ENCODE measurements at regions not wholly inside any gene's neighbourhood (a gene's known extent, or its start where the extent isn't known, plus 50 kb on each side); places are given as distances from the start of the nearest gene placed in this dataset.

DNA sequence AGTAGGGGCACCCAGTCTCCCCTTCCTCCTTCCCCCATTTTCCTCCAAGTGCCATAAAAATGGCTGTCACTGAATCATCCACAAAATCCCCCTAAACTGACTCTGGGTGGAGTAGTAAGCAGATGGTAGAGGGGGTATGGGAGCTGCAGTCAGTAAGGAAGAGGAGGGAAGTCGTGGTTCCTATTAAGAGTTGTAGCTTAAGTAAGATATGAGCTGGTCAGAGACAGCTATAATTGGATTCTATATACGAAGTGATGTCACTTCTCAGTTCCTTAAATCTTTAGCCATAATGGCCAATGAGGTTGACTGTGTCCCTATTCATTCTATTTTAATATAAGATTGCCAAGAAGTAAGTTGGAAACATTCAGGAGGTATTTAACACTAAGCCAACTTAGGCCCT is 131.7 kb downstream of the SLC16A9 start:
- Mint-ChIP-seq H3K27me3 (ENCODE audit: low read depth) (peaks cover 6% of the 10 kb centered on the region), H3K4me3 (no peak overlapping the region), H3K27ac (no peak overlapping the region), H3K36me3 (ENCODE audit: low read depth) (no peaks in the 10 kb centered on the region), H3K9me3 (no peaks in the 10 kb centered on the region), H3K4me1 (ENCODE audit: low read depth) (no peaks in the 10 kb centered on the region)
- intact Hi-C loops (cut with micrococcal nuclease): no loop called here
- no peak for DNase-seq
- CTCF ChIA-PET: no interaction called here

DNA sequence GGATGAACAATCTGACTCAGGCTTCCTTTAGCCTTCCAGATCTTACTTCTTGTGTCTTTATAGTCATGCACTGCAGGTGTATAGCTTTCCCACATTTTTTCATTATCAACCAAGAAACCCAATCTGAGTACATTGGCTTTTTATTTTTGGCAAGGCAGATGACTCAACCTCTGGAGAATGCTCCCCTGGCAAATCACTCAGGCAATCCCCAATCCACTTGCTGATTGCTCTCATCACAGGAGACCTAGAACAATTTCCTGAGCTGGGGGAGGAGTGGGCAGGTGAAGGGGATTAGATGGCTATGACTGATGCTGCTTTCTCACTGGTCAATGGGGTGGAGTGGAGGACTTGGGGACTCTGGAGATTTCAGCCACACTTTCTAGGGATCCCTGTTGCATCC is 134.4 kb downstream of the SLC16A9 start:
- no peaks in the 10 kb centered on the region for H3K36me3 Mint-ChIP-seq (ENCODE audit: low read depth)

DNA sequence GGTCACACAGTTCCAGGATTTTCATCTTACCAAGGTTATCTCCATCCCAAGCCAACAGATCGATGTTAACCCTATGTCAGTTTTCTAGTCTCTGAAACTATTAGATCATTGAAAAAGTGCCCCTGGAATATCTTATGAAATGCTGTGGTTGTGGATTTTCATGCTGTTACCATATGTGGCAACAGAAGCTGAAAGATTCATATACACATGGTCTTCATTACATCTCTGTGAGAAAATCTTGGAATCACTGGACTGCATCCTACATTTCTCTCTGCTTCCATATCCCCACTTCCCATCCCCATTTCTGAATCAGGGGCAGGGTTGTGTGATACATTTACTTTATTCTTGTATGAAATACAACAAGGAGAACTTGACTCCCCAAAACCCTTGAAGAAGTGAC is 146.1 kb downstream of the SLC16A9 start:
- Mint-ChIP-seq H3K4me3 (no peak overlapping the region), H3K36me3 (ENCODE audit: low read depth) (no peaks in the 10 kb centered on the region), H3K9me3 (peaks cover 3% of the 10 kb centered on the region), H3K4me1 (ENCODE audit: low read depth) (no peaks in the 10 kb centered on the region), H3K27me3 (ENCODE audit: low read depth) (peaks cover 10% of the 10 kb centered on the region), H3K27ac (no peak overlapping the region)
- DNase-seq: no peak
- intact Hi-C loops (cut with micrococcal nuclease): no loop called here
- CTCF ChIA-PET: no interaction called here

More for the DNA sequence above, 134.4 kb downstream of the SLC16A9 start:
- Mint-ChIP-seq H3K27ac (no peak overlapping the region), H3K9me3 (no peaks in the 10 kb centered on the region), H3K4me1 (ENCODE audit: low read depth) (no peaks in the 10 kb centered on the region), H3K27me3 (ENCODE audit: low read depth) (peaks cover 17% of the 10 kb centered on the region), H3K4me3 (no peak overlapping the region)
- CTCF ChIA-PET: no interaction called here
- intact Hi-C loops (cut with micrococcal nuclease): no loop called here
- DNase-seq: no peak

DNA sequence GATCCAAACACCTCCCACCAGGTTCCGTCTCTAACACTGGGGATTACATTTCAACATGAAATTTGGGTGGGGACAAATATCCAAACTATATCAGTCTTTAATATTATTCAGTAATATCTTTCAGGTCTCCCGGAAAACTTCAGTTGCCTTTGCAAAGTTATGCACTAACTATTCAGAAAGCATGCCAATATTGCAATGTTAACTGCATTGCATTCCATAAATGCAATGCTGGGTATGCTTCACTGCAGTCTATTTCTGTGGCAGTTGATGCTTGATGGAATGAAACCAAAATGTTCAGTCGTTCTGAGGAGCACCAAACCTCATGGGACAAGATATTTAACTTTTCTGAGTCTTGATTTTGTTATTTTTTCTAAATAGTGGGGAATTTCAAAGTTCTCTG is 147.5 kb downstream of the SLC16A9 start:
- CTCF ChIA-PET: no interaction called here
- H3K27ac Mint-ChIP-seq: no peak overlapping the region

DNA sequence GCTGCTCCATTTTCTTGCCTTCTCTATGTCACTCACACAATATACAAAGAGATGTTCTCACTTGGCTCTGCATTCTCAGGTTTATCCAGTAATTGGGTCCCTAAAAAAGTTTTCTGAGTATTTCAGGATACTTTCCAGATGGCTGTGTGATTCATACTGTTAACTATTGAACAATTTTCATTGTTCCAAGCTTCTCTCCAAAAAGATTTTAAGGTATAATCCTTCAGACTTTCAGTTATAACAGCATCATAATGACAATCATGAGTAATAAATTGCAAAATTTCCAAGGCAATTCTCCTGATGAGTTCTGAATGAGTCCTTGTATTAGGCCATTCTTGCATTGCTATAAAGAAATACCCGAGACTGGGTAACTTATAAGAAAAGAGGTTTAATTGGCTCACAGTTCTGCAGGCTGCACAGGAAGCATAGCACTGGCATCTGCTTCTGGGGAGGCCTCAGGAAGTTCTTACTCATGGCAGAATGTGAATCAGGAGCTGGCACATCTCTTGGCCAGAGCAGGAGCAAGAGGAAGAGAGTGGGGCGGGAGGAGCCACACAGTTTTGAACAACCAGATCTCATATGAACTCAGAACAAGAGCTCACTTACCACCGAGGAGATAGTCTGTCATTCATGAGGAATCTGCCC is 148.1 kb downstream of the SLC16A9 start:
- intact Hi-C loops (cut with micrococcal nuclease): no loop called here
- H3K36me3 Mint-ChIP-seq (ENCODE audit: low read depth): no peaks in the 10 kb centered on the region
- no peaks in the 10 kb centered on the region for H3K9me3 Mint-ChIP-seq
- CTCF ChIA-PET: no interaction called here
- H3K4me1 Mint-ChIP-seq (ENCODE audit: low read depth): no peaks in the 10 kb centered on the region
- no peak for DNase-seq
- H3K27ac Mint-ChIP-seq: no peak overlapping the region
- no peak overlapping the region for H3K4me3 Mint-ChIP-seq
- H3K27me3 Mint-ChIP-seq (ENCODE audit: low read depth): peaks cover 6% of the 10 kb centered on the region

More for the DNA sequence above, 147.5 kb downstream of the SLC16A9 start:
- intact Hi-C loops (cut with micrococcal nuclease): no loop called here
- H3K27me3 Mint-ChIP-seq (ENCODE audit: low read depth): peaks cover 5% of the 10 kb centered on the region
- no peak for DNase-seq
- H3K9me3 Mint-ChIP-seq: no peaks in the 10 kb centered on the region
- H3K4me3 Mint-ChIP-seq: no peak overlapping the region
- H3K4me1 Mint-ChIP-seq (ENCODE audit: low read depth): no peaks in the 10 kb centered on the region
- H3K36me3 Mint-ChIP-seq (ENCODE audit: low read depth): no peaks in the 10 kb centered on the region

DNA sequence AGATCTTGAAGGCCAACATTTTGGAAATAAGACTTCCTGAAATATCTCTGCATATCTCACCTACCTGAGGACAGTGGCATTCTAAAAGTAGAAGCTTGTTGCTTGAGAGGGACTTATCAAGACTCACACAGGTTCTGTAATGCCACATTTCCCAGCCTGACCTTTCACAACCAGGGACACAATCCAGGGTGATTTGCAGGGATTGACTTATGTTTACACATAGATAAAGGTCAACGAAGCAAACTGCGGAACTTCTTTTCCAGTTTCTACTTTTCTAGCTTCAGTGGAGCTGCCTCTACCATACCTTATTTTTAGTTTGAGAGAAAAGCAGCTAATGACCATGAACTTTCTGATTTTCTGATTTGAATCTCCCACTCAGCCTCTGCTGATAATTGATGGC is 148.7 kb downstream of the SLC16A9 start:
- no peaks in the 10 kb centered on the region for H3K4me1 Mint-ChIP-seq (ENCODE audit: low read depth)
- H3K4me3 Mint-ChIP-seq: no peak overlapping the region
- H3K27ac Mint-ChIP-seq: no peak overlapping the region
- CTCF ChIA-PET: no interaction called here
- intact Hi-C loops (cut with micrococcal nuclease): no loop called here
- DNase-seq: no peak
- H3K36me3 Mint-ChIP-seq (ENCODE audit: low read depth): no peaks in the 10 kb centered on the region
- peaks cover 6% of the 10 kb centered on the region for H3K27me3 Mint-ChIP-seq (ENCODE audit: low read depth)
- no peaks in the 10 kb centered on the region for H3K9me3 Mint-ChIP-seq

DNA sequence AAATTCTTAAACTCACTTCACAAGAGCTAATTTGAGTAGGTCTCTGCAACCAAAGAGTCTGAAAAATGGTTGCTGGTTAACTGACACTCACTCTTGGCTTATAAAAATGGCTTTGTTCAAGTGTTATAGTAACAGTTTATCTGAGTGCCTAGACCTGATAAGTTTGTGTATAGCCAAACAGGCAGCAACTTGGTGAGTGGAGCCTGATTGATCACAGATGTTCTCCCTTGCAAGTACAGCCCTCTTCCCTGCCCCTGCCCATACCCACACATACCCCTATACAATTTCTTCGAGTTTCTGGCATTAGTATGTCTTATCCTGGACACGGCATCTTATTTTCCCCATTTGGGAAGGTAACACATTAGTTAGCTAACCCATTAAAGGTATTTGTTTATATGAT is 149.5 kb downstream of the SLC16A9 start:
- H3K27ac Mint-ChIP-seq: no peak overlapping the region
- H3K9me3 Mint-ChIP-seq: no peaks in the 10 kb centered on the region
- no peaks in the 10 kb centered on the region for H3K36me3 Mint-ChIP-seq (ENCODE audit: low read depth)
- H3K27me3 Mint-ChIP-seq (ENCODE audit: low read depth): peaks cover 6% of the 10 kb centered on the region
- no peak overlapping the region for H3K4me3 Mint-ChIP-seq
- no peaks in the 10 kb centered on the region for H3K4me1 Mint-ChIP-seq (ENCODE audit: low read depth)
- intact Hi-C loops (cut with micrococcal nuclease): no loop called here
- CTCF ChIA-PET: no interaction called here
- no peak for DNase-seq

DNA sequence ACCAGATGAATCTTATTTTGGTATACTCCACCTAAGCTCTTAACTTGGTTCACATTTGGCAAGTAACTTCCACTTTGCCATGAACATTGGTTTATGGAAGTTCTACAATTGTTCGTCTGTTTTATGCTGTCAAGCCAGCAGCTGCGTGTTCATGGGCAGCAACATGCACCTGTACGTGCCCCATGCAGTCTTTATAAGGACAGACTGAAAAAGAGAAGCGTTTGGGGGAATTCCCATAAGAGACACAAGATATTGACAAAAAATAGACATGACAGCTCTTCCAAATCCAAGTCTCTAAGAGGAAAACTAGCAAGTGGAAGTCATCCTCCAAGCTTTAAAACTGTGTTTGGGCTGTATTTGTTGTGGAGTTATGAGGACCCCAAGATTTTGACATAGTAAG is 151.6 kb downstream of the SLC16A9 start:
- Mint-ChIP-seq H3K4me3 (no peak overlapping the region), H3K36me3 (ENCODE audit: low read depth) (no peaks in the 10 kb centered on the region), H3K9me3 (no peaks in the 10 kb centered on the region), H3K4me1 (ENCODE audit: low read depth) (no peaks in the 10 kb centered on the region), H3K27ac (no peak overlapping the region), H3K27me3 (ENCODE audit: low read depth) (peaks cover 11% of the 10 kb centered on the region)
- CTCF ChIA-PET: no interaction called here
- DNase-seq: no peak
- intact Hi-C loops (cut with micrococcal nuclease): no loop called here

DNA sequence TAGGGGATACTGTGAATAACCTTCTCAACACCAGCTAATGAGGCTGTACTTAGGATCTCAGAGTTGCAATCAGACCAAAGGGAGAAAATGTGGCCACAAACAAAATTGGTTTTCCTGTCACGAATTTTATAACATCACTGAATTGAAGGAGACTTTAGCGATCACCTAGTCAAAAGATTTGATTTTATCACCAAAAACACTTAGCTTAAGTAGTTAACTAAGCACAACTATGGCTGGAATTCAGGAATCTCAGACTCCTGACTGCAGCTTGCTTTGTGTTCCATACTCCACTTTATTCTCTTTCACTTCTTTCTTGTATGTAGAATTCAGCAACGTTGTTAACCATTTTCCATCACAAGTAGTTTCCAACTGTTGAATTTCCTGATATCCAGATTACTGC is 152.0 kb downstream of the SLC16A9 start:
- Mint-ChIP-seq H3K4me3 (no peak overlapping the region), H3K27ac (no peak overlapping the region), H3K27me3 (ENCODE audit: low read depth) (peaks cover 11% of the 10 kb centered on the region), H3K4me1 (ENCODE audit: low read depth) (no peaks in the 10 kb centered on the region), H3K36me3 (ENCODE audit: low read depth) (no peaks in the 10 kb centered on the region), H3K9me3 (no peaks in the 10 kb centered on the region)
- intact Hi-C loops (cut with micrococcal nuclease): no loop called here
- DNase-seq: no peak
- CTCF ChIA-PET: no interaction called here

DNA sequence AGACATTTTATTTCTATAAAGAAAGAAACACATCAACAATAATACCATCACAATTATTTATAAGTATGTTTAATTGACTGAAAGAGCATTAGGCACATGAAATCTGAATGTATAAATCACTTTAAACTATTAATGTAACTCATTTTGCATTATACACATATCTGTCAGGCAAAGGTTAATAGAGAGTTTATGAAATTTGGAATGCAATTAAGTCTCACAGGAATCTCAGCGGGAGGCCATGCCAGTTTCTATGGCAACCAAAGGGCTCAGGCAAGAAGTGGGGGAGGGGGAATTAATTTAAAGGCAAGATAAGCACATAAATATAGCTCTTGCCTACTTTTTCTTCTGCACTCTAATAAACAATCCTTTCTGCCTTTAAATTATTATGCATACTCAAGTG is 152.6 kb downstream of the SLC16A9 start:
- no peak for DNase-seq
- H3K36me3 Mint-ChIP-seq (ENCODE audit: low read depth): no peaks in the 10 kb centered on the region
- no peak overlapping the region for H3K4me3 Mint-ChIP-seq
- no peak overlapping the region for H3K27ac Mint-ChIP-seq
- peaks cover 11% of the 10 kb centered on the region for H3K27me3 Mint-ChIP-seq (ENCODE audit: low read depth)
- CTCF ChIA-PET: no interaction called here
- intact Hi-C loops (cut with micrococcal nuclease): no loop called here
- no peaks in the 10 kb centered on the region for H3K9me3 Mint-ChIP-seq
- H3K4me1 Mint-ChIP-seq (ENCODE audit: low read depth): no peaks in the 10 kb centered on the region

DNA sequence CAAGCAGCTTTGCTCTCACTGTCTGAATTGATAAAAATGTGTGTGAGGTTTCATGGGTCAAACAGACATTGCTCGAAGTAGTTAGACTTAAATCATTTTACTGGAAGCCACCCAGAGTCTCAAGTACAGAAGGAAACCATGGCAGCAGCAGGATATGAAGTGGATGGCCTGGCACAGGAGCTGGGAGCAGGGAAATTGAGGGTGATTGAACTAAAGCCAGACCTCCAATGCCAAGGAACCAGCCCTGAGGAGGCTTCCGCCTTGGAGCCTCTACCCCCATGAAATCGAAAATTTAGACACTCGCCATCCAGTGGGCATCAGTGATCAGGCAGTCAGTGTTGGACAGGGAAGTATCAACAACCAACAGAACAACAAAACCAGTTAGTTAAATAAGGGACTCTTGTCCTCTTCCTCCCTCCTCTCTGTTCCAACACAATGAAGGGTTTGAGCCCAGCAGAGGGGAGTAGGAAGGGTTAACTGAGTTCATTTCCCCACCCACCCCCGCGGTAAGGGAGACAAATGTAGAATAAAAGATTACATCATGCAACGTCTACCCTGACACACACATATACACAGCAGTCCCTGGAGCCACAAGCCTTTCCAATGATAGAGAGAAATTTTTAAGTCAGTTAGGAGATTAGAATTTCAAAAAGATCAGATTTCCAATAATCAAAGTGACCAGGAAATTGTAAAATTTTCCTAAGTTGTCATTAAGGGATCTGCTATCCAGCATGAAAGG is 156.3 kb downstream of the SLC16A9 start:
- CTCF ChIA-PET: no interaction called here
- no peak overlapping the region for H3K4me3 Mint-ChIP-seq
- H3K36me3 Mint-ChIP-seq (ENCODE audit: low read depth): no peaks in the 10 kb centered on the region
- H3K27ac Mint-ChIP-seq: no peak overlapping the region
- intact Hi-C loops (cut with micrococcal nuclease): no loop called here
- H3K9me3 Mint-ChIP-seq: peaks cover under 1% of the 10 kb centered on the region
- no peak for DNase-seq
- H3K27me3 Mint-ChIP-seq (ENCODE audit: low read depth): peaks cover 7% of the 10 kb centered on the region
- no peaks in the 10 kb centered on the region for H3K4me1 Mint-ChIP-seq (ENCODE audit: low read depth)

DNA sequence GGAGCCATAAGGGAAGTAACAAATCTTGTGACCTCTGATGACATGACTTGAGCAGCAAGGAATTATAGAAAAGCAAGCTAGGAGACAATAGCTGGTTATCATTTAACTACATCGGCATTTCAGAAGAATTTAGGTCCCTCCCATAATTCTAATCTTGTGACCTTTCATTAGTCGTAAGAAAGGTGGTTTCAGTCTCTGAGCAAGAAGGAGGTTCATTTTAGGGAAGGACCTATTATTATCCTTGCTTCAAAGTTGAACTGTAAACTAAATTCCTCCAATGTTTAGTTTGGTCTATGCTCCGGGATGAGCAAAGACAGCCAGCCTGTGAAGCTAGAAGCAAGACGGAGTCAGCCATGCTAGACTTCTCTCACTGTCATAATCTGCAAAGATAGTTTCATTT is 159.6 kb downstream of the SLC16A9 start:
- CTCF ChIA-PET: no interaction called here
- intact Hi-C loops (cut with micrococcal nuclease): no loop called here
- H3K9me3 Mint-ChIP-seq: peaks cover 2% of the 10 kb centered on the region
- no peaks in the 10 kb centered on the region for H3K4me1 Mint-ChIP-seq (ENCODE audit: low read depth)
- DNase-seq: no peak
- H3K36me3 Mint-ChIP-seq (ENCODE audit: low read depth): no peaks in the 10 kb centered on the region
- H3K4me3 Mint-ChIP-seq: no peak overlapping the region
- peaks cover 5% of the 10 kb centered on the region for H3K27me3 Mint-ChIP-seq (ENCODE audit: low read depth)
- H3K27ac Mint-ChIP-seq: no peak overlapping the region

DNA sequence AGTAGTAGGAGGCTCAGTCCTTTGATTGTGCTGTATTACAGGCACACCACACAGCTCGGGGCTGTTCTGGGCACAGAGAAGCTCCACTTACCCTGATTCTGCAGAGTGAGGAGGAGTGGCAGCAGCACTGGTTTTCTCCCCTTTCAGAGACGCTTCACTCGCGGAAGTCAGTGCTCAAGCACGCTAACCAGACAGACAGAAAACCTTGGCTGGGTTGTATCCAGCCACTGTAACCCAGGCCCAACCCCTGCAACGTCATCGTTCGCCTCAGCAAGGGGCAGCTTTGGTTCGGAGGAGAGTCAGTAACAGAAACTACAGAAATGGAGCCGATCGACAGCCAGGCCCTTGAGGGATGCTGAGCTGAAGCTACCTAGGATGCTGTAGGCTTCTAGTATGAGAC is 171.0 kb downstream of the SLC16A9 start:
- Mint-ChIP-seq H3K4me1 (ENCODE audit: low read depth) (no peaks in the 10 kb centered on the region), H3K27me3 (ENCODE audit: low read depth) (no peaks in the 10 kb centered on the region), H3K36me3 (ENCODE audit: low read depth) (no peaks in the 10 kb centered on the region), H3K27ac (no peak overlapping the region), H3K9me3 (peaks cover 3% of the 10 kb centered on the region), H3K4me3 (no peak overlapping the region)
- no peak for DNase-seq
- intact Hi-C loops (cut with micrococcal nuclease): no loop called here
- CTCF ChIA-PET: no interaction called here
